PC-3 (cell line): ENCODE measurements at regions not wholly inside any gene's neighbourhood (a gene's known extent, or its start where the extent isn't known, plus 50 kb on each side); places are given as distances from the start of the nearest gene placed in this dataset.

ENCODE experiments used
- EZH2 ChIP-seq: fragments of 300-600 bp; sonication (generic); IDR thresholded peaks from one replicate; pipeline ENCODE4 v1.6.1; 2017; ENCODE audit warnings: antibody characterized with exemption, mild to moderate bottlenecking, low read length; ENCODE audit not compliant: unreplicated experiment
- EZH2phosphoT487 ChIP-seq: fragments of 300-600 bp; sonication (generic); IDR thresholded peaks from 2 replicates; pipeline ENCODE4 v1.6.1; 2018; ENCODE audit warnings: mild to moderate bottlenecking, antibody characterized with exemption, low read length, borderline replicate concordance
- TF ChIP-seq, protein P1 (sequence below): fragments of 300-600 bp; sonication (generic); conservative IDR thresholded peaks from 2 replicates; pipeline ENCODE4 v1.5.1; 2017; ENCODE audit warnings: antibody characterized with exemption, low read depth, mild to moderate bottlenecking, low read length

GRCh38 chr3:193010191-193010590 lies 92.5 kb upstream of the MB21D2 start:
- TF ChIP-seq, protein P1, sequence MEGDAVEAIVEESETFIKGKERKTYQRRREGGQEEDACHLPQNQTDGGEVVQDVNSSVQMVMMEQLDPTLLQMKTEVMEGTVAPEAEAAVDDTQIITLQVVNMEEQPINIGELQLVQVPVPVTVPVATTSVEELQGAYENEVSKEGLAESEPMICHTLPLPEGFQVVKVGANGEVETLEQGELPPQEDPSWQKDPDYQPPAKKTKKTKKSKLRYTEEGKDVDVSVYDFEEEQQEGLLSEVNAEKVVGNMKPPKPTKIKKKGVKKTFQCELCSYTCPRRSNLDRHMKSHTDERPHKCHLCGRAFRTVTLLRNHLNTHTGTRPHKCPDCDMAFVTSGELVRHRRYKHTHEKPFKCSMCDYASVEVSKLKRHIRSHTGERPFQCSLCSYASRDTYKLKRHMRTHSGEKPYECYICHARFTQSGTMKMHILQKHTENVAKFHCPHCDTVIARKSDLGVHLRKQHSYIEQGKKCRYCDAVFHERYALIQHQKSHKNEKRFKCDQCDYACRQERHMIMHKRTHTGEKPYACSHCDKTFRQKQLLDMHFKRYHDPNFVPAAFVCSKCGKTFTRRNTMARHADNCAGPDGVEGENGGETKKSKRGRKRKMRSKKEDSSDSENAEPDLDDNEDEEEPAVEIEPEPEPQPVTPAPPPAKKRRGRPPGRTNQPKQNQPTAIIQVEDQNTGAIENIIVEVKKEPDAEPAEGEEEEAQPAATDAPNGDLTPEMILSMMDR = no peak
- TF ChIP-seq EZH2 (no peak), EZH2phosphoT487 (no peak)
